Panc1 (cell line): ENCODE measurements at regions not wholly inside any gene's neighbourhood (a gene's known extent, or its start where the extent isn't known, plus 50 kb on each side); places are given as distances from the start of the nearest gene placed in this dataset.

Experiments used
- CTCF ChIP-seq: fragments of 450-650 bp; IDR thresholded peaks from 2 replicates; pipeline ENCODE4 v1.5.1; 2017; ENCODE audit warnings: mild to moderate bottlenecking
- POLR2AphosphoS5 ChIP-seq: IDR thresholded peaks from 2 replicates; pipeline ENCODE4 v1.6.1; 2012; ENCODE audit warnings: mild to moderate bottlenecking, low read depth, low read length, moderate library complexity
- REST ChIP-seq, 2 experiments: IDR thresholded peaks; 2 replicates each; pipeline ENCODE4 v1.6.1; 2011 to 2012; ENCODE audit warnings: low read depth in 2 of 2, control low read depth in 1 of 2, low read length in 1 of 2, mild to moderate bottlenecking in 1 of 2, moderate library complexity in 1 of 2; ENCODE audit not compliant: insufficient read depth in 1 of 2
- SIN3A ChIP-seq: IDR thresholded peaks from 2 replicates; pipeline ENCODE4 v1.6.1; 2012; ENCODE audit warnings: low read depth, mild to moderate bottlenecking, low read length, moderate library complexity, borderline replicate concordance; ENCODE audit not compliant: insufficient read depth
- TCF7L2 ChIP-seq: IDR thresholded peaks from 2 replicates; pipeline ENCODE4 v1.6.1; 2011; ENCODE audit warnings: mild to moderate bottlenecking, low read depth, low read length, inconsistent platforms

- TF ChIP-seq CTCF (no peak), REST (IDR thresholded peaks at IDR 0.05; ENCODE audit: insufficient read depth in 1 of 2, low read depth in 2 of 2, low read length in 1 of 2) (no peak), POLR2AphosphoS5 (no peak), TCF7L2 (no peak), SIN3A (no peak)
Measured at GRCh38 chr12:61357496-61357895, 902.7 kb upstream of the USP15 start.
